Astrocyte (in vitro differentiated cells and primary cell): ENCODE measurements at regions not wholly inside any gene's neighbourhood (a gene's known extent, or its start where the extent isn't known, plus 50 kb on each side); places are given as distances from the start of the nearest gene placed in this dataset.

Source experiments
- CTCF ChIP-seq: IDR thresholded peaks from 2 replicates; pipeline ENCODE4 v1.5.1; 2011; ENCODE audit warnings: low read depth, mild to moderate bottlenecking, inconsistent platforms, low read length, moderate library complexity; ENCODE audit not compliant: insufficient read depth
- EZH2 ChIP-seq: IDR thresholded peaks from 2 replicates; pipeline ENCODE4 v1.6.1; 2012; ENCODE audit warnings: mild to moderate bottlenecking, low read length, inconsistent platforms; ENCODE audit not compliant: insufficient read depth

- TF ChIP-seq CTCF: no peak
- no peak for TF ChIP-seq EZH2
Measured at GRCh38 chr6:145082359-145082758, 653.0 kb downstream of the EPM2A start.
